CD4-positive, alpha-beta T cell (primary cell): ENCODE measurements at regions not wholly inside any gene's neighbourhood (a gene's known extent, or its start where the extent isn't known, plus 50 kb on each side); places are given as distances from the start of the nearest gene placed in this dataset.

ENCODE experiments used
- ATAC-seq: fragments of 200-7000 bp; cut with Tn5 transposase; one replicate; pipeline ENCODE4 v1.10.0; 2022; ENCODE audit warnings: mild to moderate bottlenecking; ENCODE audit not compliant: poor library complexity
- CTCF ChIA-PET: fragments of 350-600 bp; sonication (Branson Sonifier 250); formaldehyde crosslinking; loops from one replicate; lab custom pipeline; 2021; ENCODE audit warnings: antibody characterized with exemption, inconsistent platforms; lab: Charles Lee
- POLR2A ChIA-PET: fragments of 350-600 bp; sonication (Branson Sonifier 250); formaldehyde crosslinking; loops from one replicate; lab custom pipeline; 2021; ENCODE audit warnings: antibody characterized with exemption, inconsistent platforms; lab: Charles Lee
- DNase-seq, 14 experiments: peaks; one replicate each; pipeline ENCODE4 v3.0.0-alpha.2; 2013 to 2020; ENCODE audit warnings: mixed read lengths in 2 of 14
- H3K27ac ChIP-seq, 2 donors: one replicate each; pipeline versions ENCODE4 v1.5.1 to v1.7.0; 2013; ENCODE audit warnings: low read length in 2 of 2, low read depth in 1 of 2, mild to moderate bottlenecking in 1 of 2
- H3K27me3 ChIP-seq, 2 experiments: 1 replicate in 1 of 2; 2 replicates in 1 of 2; pipeline versions ENCODE4 v1.6.1 to v1.7.0; 2013; ENCODE audit warnings: low read length in 2 of 2, control low read depth in 1 of 2, mild to moderate bottlenecking in 1 of 2, moderate library complexity in 1 of 2; ENCODE audit not compliant: insufficient read depth in 2 of 2, control insufficient read depth in 1 of 2
- H3K36me3 ChIP-seq: one replicate; pipeline ENCODE4 v1.6.1; 2013; ENCODE audit warnings: low read length, control low read depth; ENCODE audit not compliant: insufficient read depth
- H3K4me1 ChIP-seq: one replicate; pipeline ENCODE4 v1.6.1; 2013; ENCODE audit warnings: low read length, control low read depth; ENCODE audit not compliant: insufficient read depth
- H3K4me3 ChIP-seq: one replicate; pipeline ENCODE4 v1.5.1; 2013; ENCODE audit warnings: mild to moderate bottlenecking, low read length, moderate library complexity
- H3K9me3 ChIP-seq, 2 experiments: 1 replicate in 1 of 2; 2 replicates in 1 of 2; pipeline versions ENCODE4 v1.6.1 to v1.7.0; 2013; ENCODE audit warnings: low read length in 2 of 2, mild to moderate bottlenecking in 2 of 2, control low read depth in 1 of 2, moderate library complexity in 1 of 2; ENCODE audit not compliant: control insufficient read depth in 1 of 2, insufficient read depth in 1 of 2
- H3K27ac Mint-ChIP-seq: one replicate; pipeline ENCODE4 v1.8.0; 2020; ENCODE audit warnings: mixed read lengths
- H3K27me3 Mint-ChIP-seq: one replicate; pipeline ENCODE4 v1.8.0; 2021; ENCODE audit warnings: mixed read lengths
- H3K36me3 Mint-ChIP-seq: one replicate; pipeline ENCODE4 v1.8.0; 2021; ENCODE audit warnings: low read depth, mixed read lengths
- H3K4me1 Mint-ChIP-seq: one replicate; pipeline ENCODE4 v1.8.0; 2021; ENCODE audit warnings: low read depth, mixed read lengths
- H3K4me3 Mint-ChIP-seq: one replicate; pipeline ENCODE4 v1.8.0; 2020; ENCODE audit warnings: mild to moderate bottlenecking, mixed read lengths
- H3K9me3 Mint-ChIP-seq: one replicate; pipeline ENCODE4 v1.8.0; 2020; ENCODE audit warnings: mixed read lengths
- intact Hi-C, 2 experiments: fragments of 100-400 bp; cut with DNase I in 1 of 2; cut with micrococcal nuclease in 1 of 2; formaldehyde crosslinking; loops; one replicate each; pipeline versions ENCODE4 v1.15.1 to v1.9.0; 2023 to 2025; cut with DNase I, micrococcal nuclease
- TF ChIP-seq, protein P1 (sequence below): fragments of 200-600 bp; IDR thresholded peaks from one replicate; pipeline ENCODE4 v1.8.0; 2022; ENCODE audit warnings: antibody characterized with exemption, mild to moderate bottlenecking

DNA sequence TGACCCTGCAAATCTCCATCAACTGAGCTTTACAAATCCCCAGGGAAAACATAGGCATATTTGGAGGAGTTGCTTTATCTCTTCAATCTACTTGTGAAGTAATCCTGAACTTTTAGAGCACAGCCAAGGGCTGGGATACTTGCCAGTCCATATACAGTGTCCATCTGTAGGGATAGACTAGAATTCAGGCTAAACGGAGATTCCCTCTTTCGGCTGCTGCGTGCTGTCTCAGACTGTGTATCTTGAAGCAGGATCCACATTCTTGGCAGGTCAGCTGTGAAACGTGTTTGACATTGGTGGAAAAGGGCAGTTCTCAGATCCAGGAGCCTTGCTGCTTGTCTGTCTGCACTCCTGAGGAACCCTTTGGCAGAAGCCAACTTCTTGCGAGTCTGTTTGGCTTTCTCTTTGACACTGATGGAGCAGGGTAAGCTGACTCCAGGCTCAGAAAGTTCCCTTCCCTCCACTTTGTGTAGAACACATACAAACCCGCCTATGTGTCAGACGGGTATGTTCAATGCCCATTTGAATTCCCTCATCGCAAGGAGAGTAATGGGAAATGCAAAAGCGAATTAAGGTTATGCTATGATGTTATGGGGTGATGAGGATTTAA, 221.8 kb downstream of the MAP2K4 start:
- ATAC-seq (no peak), DNase-seq (no peak)
- Mint-ChIP-seq H3K4me3 (no peak overlapping the region), H3K27me3 (no peaks in the 10 kb centered on the region), H3K4me1 (no peaks in the 10 kb centered on the region), H3K27ac (no peak overlapping the region), H3K9me3 (no peaks in the 10 kb centered on the region), H3K36me3 (no peaks in the 10 kb centered on the region)
- Histone ChIP-seq H3K36me3 (no peaks in the 10 kb centered on the region), H3K4me1 (no peaks in the 10 kb centered on the region), H3K9me3 (no peaks in the 10 kb centered on the region), H3K27me3 (no peaks in the 10 kb centered on the region), H3K4me3 (no peak overlapping the region), H3K27ac (no peak overlapping the region)
- TF ChIP-seq, protein P1, sequence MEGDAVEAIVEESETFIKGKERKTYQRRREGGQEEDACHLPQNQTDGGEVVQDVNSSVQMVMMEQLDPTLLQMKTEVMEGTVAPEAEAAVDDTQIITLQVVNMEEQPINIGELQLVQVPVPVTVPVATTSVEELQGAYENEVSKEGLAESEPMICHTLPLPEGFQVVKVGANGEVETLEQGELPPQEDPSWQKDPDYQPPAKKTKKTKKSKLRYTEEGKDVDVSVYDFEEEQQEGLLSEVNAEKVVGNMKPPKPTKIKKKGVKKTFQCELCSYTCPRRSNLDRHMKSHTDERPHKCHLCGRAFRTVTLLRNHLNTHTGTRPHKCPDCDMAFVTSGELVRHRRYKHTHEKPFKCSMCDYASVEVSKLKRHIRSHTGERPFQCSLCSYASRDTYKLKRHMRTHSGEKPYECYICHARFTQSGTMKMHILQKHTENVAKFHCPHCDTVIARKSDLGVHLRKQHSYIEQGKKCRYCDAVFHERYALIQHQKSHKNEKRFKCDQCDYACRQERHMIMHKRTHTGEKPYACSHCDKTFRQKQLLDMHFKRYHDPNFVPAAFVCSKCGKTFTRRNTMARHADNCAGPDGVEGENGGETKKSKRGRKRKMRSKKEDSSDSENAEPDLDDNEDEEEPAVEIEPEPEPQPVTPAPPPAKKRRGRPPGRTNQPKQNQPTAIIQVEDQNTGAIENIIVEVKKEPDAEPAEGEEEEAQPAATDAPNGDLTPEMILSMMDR = no peak
- intact Hi-C loops = no loop called here
- ChIA-PET POLR2A (no interaction called here), CTCF (no interaction called here)

DNA sequence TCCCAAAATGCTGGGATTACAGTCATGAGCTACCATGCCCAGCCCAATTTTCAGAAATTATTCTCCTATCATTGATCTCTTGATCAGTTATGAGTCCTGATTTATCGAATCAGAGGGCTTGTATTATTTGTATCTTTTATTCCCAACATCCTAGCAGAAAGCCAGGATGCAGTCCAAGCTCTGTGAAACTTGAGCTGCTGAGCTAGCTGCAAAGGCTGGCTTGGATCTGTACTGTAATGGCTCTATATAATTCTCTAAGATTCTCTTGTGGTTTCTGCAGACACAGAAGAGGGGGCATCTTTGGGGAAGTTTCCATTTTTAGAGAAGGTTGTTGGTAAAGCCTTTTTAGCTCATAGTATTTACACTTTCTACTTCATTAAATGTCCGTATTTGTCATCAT, 227.1 kb downstream of the MAP2K4 start:
- CTCF ChIA-PET = no interaction called here

DNA sequence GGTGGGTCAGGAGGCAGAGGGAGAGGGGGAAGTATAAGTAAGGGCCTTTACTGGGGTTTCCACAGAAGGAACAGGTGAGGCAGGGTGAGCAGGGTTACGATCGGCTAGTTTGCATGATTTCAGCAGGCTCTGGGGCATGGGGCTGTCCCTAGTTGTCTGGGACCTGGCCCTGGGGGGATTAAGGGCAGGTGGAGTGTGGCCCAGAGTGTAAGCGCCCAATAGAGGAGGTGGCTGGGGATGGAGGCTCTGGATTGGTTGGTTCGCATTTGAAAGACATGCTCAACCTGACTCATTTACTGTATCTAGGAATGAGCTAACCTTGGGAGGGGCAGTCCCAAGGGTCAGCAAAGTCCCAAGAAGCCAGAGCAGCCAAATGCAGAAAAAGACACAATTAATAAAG, 230.3 kb downstream of the MAP2K4 start:
- H3K36me3 ChIP-seq = no peaks in the 10 kb centered on the region
- no peak overlapping the region for H3K27ac ChIP-seq
- Mint-ChIP-seq H3K4me3 (no peak overlapping the region), H3K36me3 (no peaks in the 10 kb centered on the region), H3K9me3 (no peaks in the 10 kb centered on the region), H3K27me3 (peaks cover 3% of the 10 kb centered on the region), H3K27ac (no peak overlapping the region), H3K4me1 (no peaks in the 10 kb centered on the region)
- no peak for ATAC-seq
- ChIA-PET CTCF (no interaction called here), POLR2A (no interaction called here)
- intact Hi-C loops = no loop called here
- no peak for DNase-seq
- H3K27me3 ChIP-seq = no peaks in the 10 kb centered on the region
- no peaks in the 10 kb centered on the region for H3K9me3 ChIP-seq
- H3K4me1 ChIP-seq = no peaks in the 10 kb centered on the region
- H3K4me3 ChIP-seq = no peak overlapping the region
- TF ChIP-seq, protein P1 = no peak

More for the DNA sequence above, 227.1 kb downstream of the MAP2K4 start:
- Mint-ChIP-seq H3K9me3 (no peaks in the 10 kb centered on the region), H3K27me3 (peaks cover 3% of the 10 kb centered on the region), H3K4me3 (no peak overlapping the region), H3K27ac (no peak overlapping the region), H3K36me3 (no peaks in the 10 kb centered on the region), H3K4me1 (no peaks in the 10 kb centered on the region)
- Histone ChIP-seq H3K4me3 (no peak overlapping the region), H3K27ac (no peak overlapping the region), H3K27me3 (no peaks in the 10 kb centered on the region), H3K9me3 (no peaks in the 10 kb centered on the region), H3K36me3 (no peaks in the 10 kb centered on the region), H3K4me1 (no peaks in the 10 kb centered on the region)
- DNase-seq (no peak), ATAC-seq (no peak)
- TF ChIP-seq, protein P1 = no peak
- intact Hi-C loops = no loop called here
- POLR2A ChIA-PET = no interaction called here
